COLO829 (cell line): ENCODE measurements at regions not wholly inside any gene's neighbourhood (a gene's known extent, or its start where the extent isn't known, plus 50 kb on each side); places are given as distances from the start of the nearest gene placed in this dataset.

Source experiments
- DNase-seq: peaks from one replicate; pipeline ENCODE4 v3.0.0; 2012; ENCODE audit warnings: low spot score

- DNase-seq = no peak
Observed at GRCh38 chr6:2503816-2504494, 246.8 kb downstream of the MYLK4 start.

GRCh38 chr6:2502998-2503674 is 247.6 kb downstream of the MYLK4 start:
- no peak for DNase-seq

DNA sequence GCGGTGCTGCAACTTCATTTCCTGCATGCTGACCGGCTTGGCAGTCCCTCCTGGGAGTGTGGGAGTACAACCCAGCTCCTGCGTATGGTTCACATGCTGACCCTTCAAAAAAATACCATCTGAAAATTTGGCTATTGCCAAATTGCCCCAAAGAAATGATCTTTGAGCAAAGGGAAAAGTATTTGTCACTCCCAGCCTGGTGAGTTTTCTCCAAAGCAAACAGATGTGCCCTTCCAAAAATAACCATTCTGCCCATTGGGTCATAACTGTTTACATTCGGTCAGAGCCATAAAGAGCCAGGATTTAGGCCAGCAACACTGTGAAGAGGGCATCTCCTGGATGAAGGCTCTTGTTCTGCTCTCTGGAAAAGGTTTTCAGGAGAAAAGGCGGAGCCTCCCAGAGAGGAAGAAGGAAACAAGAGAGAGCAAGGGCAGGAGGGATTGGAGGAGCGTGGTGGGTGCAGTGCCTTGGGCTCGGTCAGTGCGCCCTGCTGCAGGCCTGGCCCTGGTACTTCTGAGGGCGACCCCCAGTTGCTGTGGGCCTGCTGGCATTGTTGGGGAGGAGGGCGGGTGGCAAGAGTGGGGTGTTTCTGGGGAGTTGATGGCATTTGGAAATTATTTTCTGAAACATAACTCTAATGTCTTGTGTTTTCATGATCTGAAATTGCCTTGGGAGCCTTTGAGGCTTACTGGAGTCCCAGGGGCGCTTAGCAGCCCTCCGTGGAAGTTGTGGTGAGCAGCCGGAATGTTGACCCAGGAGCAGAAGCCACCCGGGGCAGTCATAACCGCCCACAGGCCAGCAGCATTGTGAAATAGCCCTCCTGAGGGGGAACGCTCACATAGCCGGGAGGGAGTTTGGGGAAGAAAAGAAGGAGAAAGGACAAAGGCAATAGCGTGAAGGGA is 248.4 kb downstream of the MYLK4 start:
- no peak for DNase-seq

GRCh38 chr6:2497922-2498623 is 252.6 kb downstream of the MYLK4 start:
- no peak for DNase-seq

GRCh38 chr6:2496291-2496690 is 250.9 kb upstream of the GMDS start:
- no peak for DNase-seq

GRCh38 chr6:2492686-2493523 is 247.5 kb upstream of the GMDS start:
- no peak for DNase-seq

DNA sequence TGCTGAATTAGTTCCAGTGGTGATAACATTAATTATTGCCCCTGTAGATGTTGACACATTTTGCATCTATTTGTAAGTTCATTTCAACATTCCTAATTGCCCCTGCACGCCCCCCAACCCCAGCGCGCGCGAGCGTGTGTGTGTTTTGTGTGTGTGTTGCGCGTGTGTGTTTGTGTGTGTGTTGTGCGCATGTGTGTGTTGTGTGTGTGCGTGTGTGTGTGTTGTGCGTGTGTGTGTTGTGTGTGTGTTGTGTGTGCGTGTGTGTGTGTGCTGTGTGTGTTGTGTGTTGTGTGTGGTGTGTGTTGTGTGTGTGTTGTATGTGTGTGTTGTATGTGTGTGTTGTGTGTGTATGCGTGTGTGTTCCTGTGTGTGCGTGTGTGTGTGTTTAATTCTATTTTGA is 245.7 kb upstream of the GMDS start:
- no peak for DNase-seq

DNA sequence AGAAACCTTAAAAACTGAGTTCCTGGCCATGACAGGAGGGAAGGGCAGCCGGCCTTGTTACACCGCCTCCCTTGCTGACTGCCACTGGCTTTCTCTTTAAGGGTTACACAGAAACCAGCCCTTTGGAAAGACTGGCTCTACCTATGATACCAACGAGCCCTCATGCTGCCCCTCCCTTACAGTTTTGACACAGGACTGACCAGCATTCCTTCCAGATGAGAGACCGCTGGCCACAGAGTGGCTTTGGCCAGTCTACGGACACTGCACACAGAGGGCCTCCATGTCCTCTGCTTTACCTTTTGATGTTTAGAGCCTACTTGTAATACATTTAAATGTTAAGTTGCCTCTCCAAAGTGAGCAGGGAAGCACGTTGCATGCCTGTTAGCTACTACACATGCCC is 243.2 kb upstream of the GMDS start:
- no peak for DNase-seq

DNA sequence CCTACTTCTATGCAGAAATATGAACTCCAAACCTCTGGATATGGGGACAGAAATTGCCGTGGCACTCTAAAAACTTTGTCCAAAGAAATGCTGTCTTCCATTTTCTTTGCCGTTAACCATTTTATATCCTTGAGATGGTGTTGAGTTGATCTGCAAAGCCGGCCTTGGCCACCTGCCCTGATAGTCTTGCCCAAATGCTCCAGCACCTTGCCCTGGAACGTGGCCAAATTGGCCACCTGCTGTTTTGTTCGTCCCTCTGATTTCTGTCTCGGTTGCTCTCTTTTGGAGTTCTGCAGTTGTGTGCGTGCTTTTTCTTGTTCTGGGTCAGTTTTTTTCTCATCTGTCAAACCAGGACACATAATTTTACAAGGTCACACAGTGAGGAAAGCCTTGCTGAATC is 239.7 kb upstream of the GMDS start:
- no peak for DNase-seq

GRCh38 chr6:2482773-2483172 is 237.4 kb upstream of the GMDS start:
- no peak for DNase-seq

- no peak for DNase-seq
Observed at GRCh38 chr6:2481307-2481706, 235.9 kb upstream of the GMDS start.

DNA sequence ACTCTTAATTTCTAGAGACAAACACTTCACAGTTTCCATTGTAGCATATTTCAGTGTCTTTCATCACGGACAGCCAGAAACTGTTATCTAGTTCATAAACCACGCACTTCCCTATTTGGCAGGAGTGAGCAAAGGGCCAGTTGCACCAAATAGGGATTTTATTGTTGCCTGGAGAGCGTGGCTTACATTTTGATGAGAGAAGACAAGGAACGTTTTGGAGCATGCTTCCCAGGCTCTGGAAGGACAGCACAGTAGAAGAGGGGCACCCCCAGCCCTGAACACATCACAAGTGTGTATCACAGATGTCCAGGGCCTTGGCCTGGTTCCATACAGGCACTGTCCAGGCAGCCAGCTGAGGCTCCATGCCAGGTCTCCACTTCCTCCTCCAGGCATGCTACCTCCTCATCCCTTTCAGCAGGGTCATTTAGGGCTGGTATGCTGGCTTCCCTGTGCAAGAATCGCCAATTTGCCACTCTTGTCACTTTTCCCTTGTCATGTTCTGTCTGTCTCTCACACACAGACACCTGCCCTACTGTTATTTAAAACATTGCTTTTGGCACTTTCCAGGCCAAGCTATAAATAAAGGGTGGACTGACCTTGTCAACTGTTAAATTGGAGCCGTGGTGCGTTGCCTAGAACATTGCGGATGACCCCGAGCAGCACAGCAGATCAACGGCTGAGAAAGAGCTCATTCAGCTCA is 235.0 kb upstream of the GMDS start:
- DNase-seq = no peak

- no peak for DNase-seq
Observed at GRCh38 chr6:2478200-2478599, 232.8 kb upstream of the GMDS start.

DNA sequence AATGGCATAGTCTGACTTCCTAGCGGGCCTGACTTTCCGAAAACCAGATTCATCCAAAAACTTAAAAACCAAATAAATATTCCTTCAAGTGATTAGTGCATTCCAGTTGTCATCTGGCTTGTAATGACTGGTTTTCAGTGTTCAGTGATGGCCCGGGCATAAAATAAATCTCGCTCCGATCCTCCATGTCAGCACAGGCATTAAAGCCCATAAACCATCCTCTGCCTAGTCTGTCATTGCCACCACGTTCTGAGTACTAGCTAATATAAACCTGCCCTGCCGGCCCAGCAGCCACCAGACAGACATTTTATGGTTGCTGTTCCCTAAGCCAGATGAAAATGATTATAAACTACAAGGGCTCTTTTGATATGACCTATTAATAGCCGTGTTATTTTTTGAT is 232.3 kb upstream of the GMDS start:
- DNase-seq = no peak

GRCh38 chr6:2477250-2477649 is 231.8 kb upstream of the GMDS start:
- DNase-seq = no peak

DNA sequence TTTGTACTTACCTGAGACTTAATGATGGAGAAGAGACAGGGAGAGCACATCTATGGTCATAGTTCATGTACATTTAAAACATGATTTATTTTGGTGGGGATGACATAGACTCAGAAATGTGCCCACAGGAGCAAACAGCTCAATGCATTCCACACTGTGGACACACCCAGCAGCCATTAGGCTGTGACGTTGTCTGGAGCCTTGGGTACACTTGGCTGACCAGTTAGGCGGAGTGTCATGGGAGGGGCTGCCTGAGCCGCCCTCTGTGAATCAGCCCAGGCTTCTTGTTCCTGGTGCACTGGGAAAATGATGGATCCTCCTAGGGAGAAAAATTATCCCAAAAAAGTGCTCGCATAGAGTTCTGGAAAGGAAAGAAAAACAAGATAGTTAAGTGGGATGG is 231.0 kb upstream of the GMDS start:
- DNase-seq = no peak

- no peak for DNase-seq
Observed at GRCh38 chr6:2471472-2471871, 226.1 kb upstream of the GMDS start.

DNA sequence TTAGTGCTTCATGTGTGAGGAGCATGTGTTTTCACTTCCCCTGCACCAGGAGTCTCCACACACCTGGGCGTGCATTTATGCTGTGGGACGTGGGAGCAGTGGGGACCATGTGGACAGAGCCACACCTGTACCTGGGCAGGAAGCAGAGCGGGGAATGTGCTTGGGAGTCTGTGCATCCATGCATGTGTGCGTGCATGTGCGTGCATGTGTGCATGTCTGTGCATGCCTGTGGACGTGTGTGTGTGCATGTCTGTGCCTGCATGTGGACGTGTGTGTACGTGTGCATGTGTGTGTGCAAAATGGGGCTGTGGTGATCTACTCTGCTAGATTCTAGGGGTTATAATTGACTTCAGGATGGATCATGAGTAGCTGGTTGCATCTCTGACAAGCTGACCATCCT is 224.0 kb upstream of the GMDS start:
- no peak for DNase-seq

- DNase-seq = no peak
Observed at GRCh38 chr6:2468601-2468955, 223.2 kb upstream of the GMDS start.

DNA sequence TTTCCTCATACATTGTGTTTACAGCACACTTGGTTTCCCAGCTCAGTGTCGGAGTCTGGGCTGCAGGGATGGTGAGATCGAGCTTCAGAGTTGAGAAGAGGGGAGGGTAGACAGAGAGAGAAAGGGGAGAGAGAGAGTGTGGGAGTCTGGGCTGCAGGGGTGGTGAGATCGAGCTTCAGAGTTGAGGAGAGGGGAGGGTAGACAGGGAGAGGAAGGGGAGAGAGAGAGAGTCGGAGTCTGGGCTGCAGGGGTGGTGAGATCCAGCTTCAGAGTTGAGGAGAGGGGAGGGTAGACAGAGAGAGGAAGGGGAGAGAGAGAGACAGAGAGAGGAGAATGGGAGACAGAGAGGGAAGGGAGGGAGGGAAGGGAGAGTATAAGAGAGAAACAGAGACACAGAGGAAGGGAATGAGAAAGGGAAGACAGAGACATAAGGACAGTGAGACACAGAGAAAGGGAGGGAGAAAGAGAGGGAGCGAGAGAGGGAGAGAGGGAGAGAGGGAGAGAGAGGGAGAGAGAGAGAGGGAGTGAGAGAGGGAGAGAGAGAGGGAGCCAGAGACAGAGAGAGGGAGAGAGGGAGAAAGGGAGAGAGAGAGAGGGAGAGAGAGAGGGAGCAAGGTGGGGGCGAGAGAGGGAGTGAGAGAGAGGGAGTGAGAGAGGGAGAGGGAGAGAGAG is 222.7 kb upstream of the GMDS start:
- no peak for DNase-seq
